ENCODE measurements at regions not wholly inside any gene's neighbourhood (a gene's known extent, or its start where the extent isn't known, plus 50 kb on each side); places are given as distances from the start of the nearest gene placed in this dataset.

- no peak overlapping the region for H3K4me3 ChIP-seq (ENCODE audit: control insufficient read depth in 2 of 3, extremely low read depth in 1 of 3, insufficient read depth in 2 of 3, low read depth in 1 of 3, low read length in 3 of 3)
- no peaks in the 10 kb centered on the region for H3K36me3 ChIP-seq (ENCODE audit: control insufficient read depth in 2 of 2, extremely low read depth in 1 of 2, insufficient read depth in 2 of 2, low read length in 2 of 2)
- no peaks in the 10 kb centered on the region for H3K9me1 ChIP-seq (ENCODE audit: control insufficient read depth, extremely low read depth, insufficient read depth, low read length)
- no peak overlapping the region for H2AFZ ChIP-seq (ENCODE audit: control insufficient read depth, low read length)
- H3K79me2 ChIP-seq (ENCODE audit: control insufficient read depth, insufficient read depth, low read length), result no peaks in the 10 kb centered on the region
- no peaks in the 10 kb centered on the region for H3K9me3 ChIP-seq (ENCODE audit: control insufficient read depth, low read depth, low read length)
- no peak for FAIRE-seq
- dilution Hi-C loops (cut with MboI; ENCODE audit: extremely low pct_ligation_motif_present, low sequenced_read_pairs), result no loop called here
- H3K27me3 ChIP-seq (ENCODE audit: control insufficient read depth, extremely low read depth, insufficient read depth, low read length), result peaks cover 8% of the 10 kb centered on the region
- no peak overlapping the region for H3K9ac ChIP-seq (ENCODE audit: control insufficient read depth, extremely low read depth, insufficient read depth, low read length)
- no peak for DNase-seq (ENCODE audit: low read depth, low spot score)
- no peak overlapping the region for H3K27ac ChIP-seq (ENCODE audit: control insufficient read depth, insufficient read depth, low read length)
- TF ChIP-seq EZH2 (IDR thresholded peaks at IDR 0.05; ENCODE audit: low read length) (no peak), CTCF (optimal IDR thresholded peaks at IDR 0.05 in 1 of 3, IDR thresholded peaks at IDR 0.05 in 1 of 3, conservative IDR thresholded peaks at IDR 0.05 in 1 of 3; ENCODE audit: extremely low read depth in 1 of 3, insufficient read depth in 2 of 3, low read length in 3 of 3) (no peak)
- H3K4me2 ChIP-seq (ENCODE audit: control insufficient read depth, extremely low read depth, insufficient read depth, low read depth, low read length), result no peak overlapping the region
- H4K20me1 ChIP-seq (ENCODE audit: control insufficient read depth, extremely low read depth, insufficient read depth, low read length), result no peaks in the 10 kb centered on the region
- H3K4me1 ChIP-seq (ENCODE audit: control insufficient read depth, extremely low read depth, insufficient read depth, low read length), result no peaks in the 10 kb centered on the region
Observed at GRCh38 chr1:181180407-181181031, 92.0 kb downstream of the IER5 start.

- H3K27me3 ChIP-seq (ENCODE audit: control insufficient read depth, extremely low read depth, insufficient read depth, low read length), result peaks cover 8% of the 10 kb centered on the region
- H3K36me3 ChIP-seq (ENCODE audit: control insufficient read depth in 2 of 2, extremely low read depth in 1 of 2, insufficient read depth in 2 of 2, low read length in 2 of 2), result no peaks in the 10 kb centered on the region
- H3K4me1 ChIP-seq (ENCODE audit: control insufficient read depth, extremely low read depth, insufficient read depth, low read length), result no peaks in the 10 kb centered on the region
- H3K4me3 ChIP-seq (ENCODE audit: control insufficient read depth in 2 of 3, extremely low read depth in 1 of 3, insufficient read depth in 2 of 3, low read depth in 1 of 3, low read length in 3 of 3), result no peak overlapping the region
- H3K4me2 ChIP-seq (ENCODE audit: control insufficient read depth, extremely low read depth, insufficient read depth, low read depth, low read length), result no peak overlapping the region
- H3K9me3 ChIP-seq (ENCODE audit: control insufficient read depth, low read depth, low read length), result no peaks in the 10 kb centered on the region
- dilution Hi-C loops (cut with MboI; ENCODE audit: extremely low pct_ligation_motif_present, low sequenced_read_pairs), result no loop called here
- H2AFZ ChIP-seq (ENCODE audit: control insufficient read depth, low read length), result no peak overlapping the region
- H4K20me1 ChIP-seq (ENCODE audit: control insufficient read depth, extremely low read depth, insufficient read depth, low read length), result no peaks in the 10 kb centered on the region
- no peaks in the 10 kb centered on the region for H3K9me1 ChIP-seq (ENCODE audit: control insufficient read depth, extremely low read depth, insufficient read depth, low read length)
- FAIRE-seq, result no peak
- no peaks in the 10 kb centered on the region for H3K79me2 ChIP-seq (ENCODE audit: control insufficient read depth, insufficient read depth, low read length)
- TF ChIP-seq CTCF (optimal IDR thresholded peaks at IDR 0.05 in 1 of 3, IDR thresholded peaks at IDR 0.05 in 1 of 3, conservative IDR thresholded peaks at IDR 0.05 in 1 of 3; ENCODE audit: extremely low read depth in 1 of 3, insufficient read depth in 2 of 3, low read length in 3 of 3) (no peak), EZH2 (IDR thresholded peaks at IDR 0.05; ENCODE audit: low read length) (no peak)
- H3K9ac ChIP-seq (ENCODE audit: control insufficient read depth, extremely low read depth, insufficient read depth, low read length), result no peak overlapping the region
- H3K27ac ChIP-seq (ENCODE audit: control insufficient read depth, insufficient read depth, low read length), result no peak overlapping the region
- DNase-seq (ENCODE audit: low read depth, low spot score), result no peak
Observed at GRCh38 chr1:181181792-181182585, 93.5 kb downstream of the IER5 start.
